ENCODE measurements at regions not wholly inside any gene's neighbourhood (a gene's known extent, or its start where the extent isn't known, plus 50 kb on each side); places are given as distances from the start of the nearest gene placed in this dataset.

GRCh38 chr4:119697887-119698393 is 69.3 kb upstream of the PDE5A start:
- Histone ChIP-seq H3K4me3 (ENCODE audit: low read depth in 1 of 2, low read length in 2 of 2) (no peak overlapping the region), H3K4me1 (ENCODE audit: insufficient read depth, low read length) (no peaks in the 10 kb centered on the region), H3K9me3 (ENCODE audit: low read length) (no peaks in the 10 kb centered on the region), H3K36me3 (ENCODE audit: insufficient read depth, low read length) (no peaks in the 10 kb centered on the region), H3K27ac (ENCODE audit: low read depth, low read length) (no peak overlapping the region), H3K27me3 (ENCODE audit: control insufficient read depth in 1 of 2, insufficient read depth in 2 of 2, low read length in 2 of 2) (no peaks in the 10 kb centered on the region), H3K9ac (ENCODE audit: low read length) (no peak overlapping the region)

GRCh38 chr4:119696963-119697362 is 68.4 kb upstream of the PDE5A start:
- H3K4me3 ChIP-seq (ENCODE audit: low read depth in 1 of 2, low read length in 2 of 2) = no peak overlapping the region
- H3K4me1 ChIP-seq (ENCODE audit: insufficient read depth, low read length) = peaks cover 4% of the 10 kb centered on the region
- H3K9me3 ChIP-seq (ENCODE audit: low read length) = no peaks in the 10 kb centered on the region
- H3K27me3 ChIP-seq (ENCODE audit: control insufficient read depth in 1 of 2, insufficient read depth in 2 of 2, low read length in 2 of 2) = no peaks in the 10 kb centered on the region
- H3K27ac ChIP-seq (ENCODE audit: low read depth, low read length) = no peak overlapping the region
- H3K36me3 ChIP-seq (ENCODE audit: insufficient read depth, low read length) = no peaks in the 10 kb centered on the region
- no peak overlapping the region for H3K9ac ChIP-seq (ENCODE audit: low read length)

- no peaks in the 10 kb centered on the region for H3K36me3 ChIP-seq (ENCODE audit: insufficient read depth, low read length)
Measured at GRCh38 chr4:119695216-119695615, 66.6 kb upstream of the PDE5A start.

GRCh38 chr4:119693126-119693525 is 64.5 kb upstream of the PDE5A start:
- no peak overlapping the region for H3K4me3 ChIP-seq (ENCODE audit: low read depth in 1 of 2, low read length in 2 of 2)
- no peaks in the 10 kb centered on the region for H3K27me3 ChIP-seq (ENCODE audit: control insufficient read depth in 1 of 2, insufficient read depth in 2 of 2, low read length in 2 of 2)
- no peaks in the 10 kb centered on the region for H3K9me3 ChIP-seq (ENCODE audit: low read length)
- no peak overlapping the region for H3K27ac ChIP-seq (ENCODE audit: low read depth, low read length)
- no peaks in the 10 kb centered on the region for H3K36me3 ChIP-seq (ENCODE audit: insufficient read depth, low read length)
- H3K4me1 ChIP-seq (ENCODE audit: insufficient read depth, low read length) = peaks cover 8% of the 10 kb centered on the region
- H3K9ac ChIP-seq (ENCODE audit: low read length) = no peak overlapping the region

More at GRCh38 chr4:119695216-119695615, 66.6 kb upstream of the PDE5A start:
- Histone ChIP-seq H3K9ac (ENCODE audit: low read length) (no peak overlapping the region), H3K27ac (ENCODE audit: low read depth, low read length) (no peak overlapping the region), H3K4me3 (ENCODE audit: low read depth in 1 of 2, low read length in 2 of 2) (no peak overlapping the region), H3K27me3 (ENCODE audit: control insufficient read depth in 1 of 2, insufficient read depth in 2 of 2, low read length in 2 of 2) (no peaks in the 10 kb centered on the region), H3K4me1 (ENCODE audit: insufficient read depth, low read length) (peaks cover 8% of the 10 kb centered on the region), H3K9me3 (ENCODE audit: low read length) (no peaks in the 10 kb centered on the region)

- Histone ChIP-seq H3K27me3 (ENCODE audit: control insufficient read depth in 1 of 2, insufficient read depth in 2 of 2, low read length in 2 of 2) (no peaks in the 10 kb centered on the region), H3K36me3 (ENCODE audit: insufficient read depth, low read length) (no peaks in the 10 kb centered on the region), H3K4me1 (ENCODE audit: insufficient read depth, low read length) (peaks cover 8% of the 10 kb centered on the region), H3K27ac (ENCODE audit: low read depth, low read length) (no peak overlapping the region), H3K9ac (ENCODE audit: low read length) (no peak overlapping the region), H3K4me3 (ENCODE audit: low read depth in 1 of 2, low read length in 2 of 2) (no peak overlapping the region), H3K9me3 (ENCODE audit: low read length) (no peaks in the 10 kb centered on the region)
Measured at GRCh38 chr4:119692001-119692400, 63.4 kb upstream of the PDE5A start.

GRCh38 chr4:119690871-119691270 is 62.3 kb upstream of the PDE5A start:
- H3K9me3 ChIP-seq (ENCODE audit: low read length) = no peaks in the 10 kb centered on the region
- H3K9ac ChIP-seq (ENCODE audit: low read length) = no peak overlapping the region
- no peaks in the 10 kb centered on the region for H3K36me3 ChIP-seq (ENCODE audit: insufficient read depth, low read length)

GRCh38 chr4:119688446-119688845 is 59.8 kb upstream of the PDE5A start:
- peaks cover 25% of the 10 kb centered on the region for H3K4me1 ChIP-seq (ENCODE audit: insufficient read depth, low read length)
- no peak overlapping the region for H3K4me3 ChIP-seq (ENCODE audit: low read depth in 1 of 2, low read length in 2 of 2)
- H3K9me3 ChIP-seq (ENCODE audit: low read length) = no peaks in the 10 kb centered on the region
- H3K27ac ChIP-seq (ENCODE audit: low read depth, low read length) = no peak overlapping the region
- H3K9ac ChIP-seq (ENCODE audit: low read length) = no peak overlapping the region
- H3K27me3 ChIP-seq (ENCODE audit: control insufficient read depth in 1 of 2, insufficient read depth in 2 of 2, low read length in 2 of 2) = no peaks in the 10 kb centered on the region
- H3K36me3 ChIP-seq (ENCODE audit: insufficient read depth, low read length) = no peaks in the 10 kb centered on the region

More at GRCh38 chr4:119690871-119691270, 62.3 kb upstream of the PDE5A start:
- Histone ChIP-seq H3K4me3 (ENCODE audit: low read depth in 1 of 2, low read length in 2 of 2) (no peak overlapping the region), H3K27me3 (ENCODE audit: control insufficient read depth in 1 of 2, insufficient read depth in 2 of 2, low read length in 2 of 2) (no peaks in the 10 kb centered on the region), H3K27ac (ENCODE audit: low read depth, low read length) (no peak overlapping the region), H3K4me1 (ENCODE audit: insufficient read depth, low read length) (peaks cover 8% of the 10 kb centered on the region)

GRCh38 chr4:119684463-119684862 is 55.9 kb upstream of the PDE5A start:
- Histone ChIP-seq H3K9me3 (ENCODE audit: low read length) (no peaks in the 10 kb centered on the region), H3K4me1 (ENCODE audit: insufficient read depth, low read length) (peaks cover 37% of the 10 kb centered on the region), H3K27me3 (ENCODE audit: control insufficient read depth in 1 of 2, insufficient read depth in 2 of 2, low read length in 2 of 2) (no peaks in the 10 kb centered on the region), H3K4me3 (ENCODE audit: low read depth in 1 of 2, low read length in 2 of 2) (no peak overlapping the region), H3K36me3 (ENCODE audit: insufficient read depth, low read length) (no peaks in the 10 kb centered on the region), H3K27ac (ENCODE audit: low read depth, low read length) (peak overlapping the region; percentile 12), H3K9ac (ENCODE audit: low read length) (no peak overlapping the region)

GRCh38 chr4:119683518-119683917 is 54.9 kb upstream of the PDE5A start:
- H3K27ac ChIP-seq (ENCODE audit: low read depth, low read length) = no peak overlapping the region

GRCh38 chr4:119682099-119682498 is 53.5 kb upstream of the PDE5A start:
- H3K36me3 ChIP-seq (ENCODE audit: insufficient read depth, low read length) = no peaks in the 10 kb centered on the region
- H3K4me3 ChIP-seq (ENCODE audit: low read depth in 1 of 2, low read length in 2 of 2) = no peak overlapping the region
- peak overlapping the region; percentile 55 for H3K27ac ChIP-seq (ENCODE audit: low read depth, low read length)
- peaks cover 47% of the 10 kb centered on the region for H3K4me1 ChIP-seq (ENCODE audit: insufficient read depth, low read length)
- no peaks in the 10 kb centered on the region for H3K9me3 ChIP-seq (ENCODE audit: low read length)
- no peak overlapping the region for H3K9ac ChIP-seq (ENCODE audit: low read length)
- H3K27me3 ChIP-seq (ENCODE audit: control insufficient read depth in 1 of 2, insufficient read depth in 2 of 2, low read length in 2 of 2) = no peaks in the 10 kb centered on the region

More at GRCh38 chr4:119683518-119683917, 54.9 kb upstream of the PDE5A start:
- Histone ChIP-seq H3K9me3 (ENCODE audit: low read length) (no peaks in the 10 kb centered on the region), H3K4me3 (ENCODE audit: low read depth in 1 of 2, low read length in 2 of 2) (no peak overlapping the region), H3K4me1 (ENCODE audit: insufficient read depth, low read length) (peaks cover 46% of the 10 kb centered on the region), H3K36me3 (ENCODE audit: insufficient read depth, low read length) (no peaks in the 10 kb centered on the region), H3K9ac (ENCODE audit: low read length) (no peak overlapping the region), H3K27me3 (ENCODE audit: control insufficient read depth in 1 of 2, insufficient read depth in 2 of 2, low read length in 2 of 2) (no peaks in the 10 kb centered on the region)

- Histone ChIP-seq H3K9me3 (ENCODE audit: low read length) (no peaks in the 10 kb centered on the region), H3K4me3 (ENCODE audit: low read depth in 1 of 2, low read length in 2 of 2) (no peak overlapping the region), H3K9ac (ENCODE audit: low read length) (no peak overlapping the region), H3K27me3 (ENCODE audit: control insufficient read depth in 1 of 2, insufficient read depth in 2 of 2, low read length in 2 of 2) (no peaks in the 10 kb centered on the region), H3K27ac (ENCODE audit: low read depth, low read length) (no peak overlapping the region), H3K4me1 (ENCODE audit: insufficient read depth, low read length) (peaks cover 38% of the 10 kb centered on the region), H3K36me3 (ENCODE audit: insufficient read depth, low read length) (no peaks in the 10 kb centered on the region)
Measured at GRCh38 chr4:119679251-119679650, 50.6 kb upstream of the PDE5A start.

- H3K9ac ChIP-seq (ENCODE audit: low read length) = no peak overlapping the region
- peaks cover 33% of the 10 kb centered on the region for H3K4me1 ChIP-seq (ENCODE audit: insufficient read depth, low read length)
- no peak overlapping the region for H3K27ac ChIP-seq (ENCODE audit: low read depth, low read length)
- no peaks in the 10 kb centered on the region for H3K36me3 ChIP-seq (ENCODE audit: insufficient read depth, low read length)
- H3K4me3 ChIP-seq (ENCODE audit: low read depth in 1 of 2, low read length in 2 of 2) = peak overlapping the region in 1 of 2 donors; percentile 29
- no peaks in the 10 kb centered on the region for H3K9me3 ChIP-seq (ENCODE audit: low read length)
- no peaks in the 10 kb centered on the region for H3K27me3 ChIP-seq (ENCODE audit: control insufficient read depth in 1 of 2, insufficient read depth in 2 of 2, low read length in 2 of 2)
Measured at GRCh38 chr4:119678761-119679160, 50.2 kb upstream of the PDE5A start.

Data from muscle layer of colon (tissue), 2 donors.